ENCODE measurements at regions not wholly inside any gene's neighbourhood (a gene's known extent, or its start where the extent isn't known, plus 50 kb on each side); places are given as distances from the start of the nearest gene placed in this dataset.

- ATAC-seq (no peak), DNase-seq (ENCODE audit: low read depth, low spot score) (no peak), FAIRE-seq (no peak)
- no peaks in the 10 kb centered on the region for H3K9me3 ChIP-seq (replicated peaks; ENCODE audit: control insufficient read depth, insufficient read depth, low read length)
- intact Hi-C loops (cut with micrococcal nuclease; ENCODE audit: unreplicated experiment) (no loop called here), in situ Hi-C loops (cut with MboI) (no loop called here)
- RAD21 ChIA-PET (ENCODE audit: unreplicated experiment), result no interaction called here
- no peak for TF ChIP-seq NFIC (IDR thresholded peaks at IDR 0.05; ENCODE audit: low read depth, low read length)
- no peak for TF ChIP-seq BACH1 (IDR thresholded peaks at IDR 0.05; ENCODE audit: borderline replicate concordance)
- TF ChIP-seq NR2F1 (conservative IDR thresholded peaks at IDR 0.05), result no peak
- TF ChIP-seq NBN (IDR thresholded peaks at IDR 0.05), result no peak
- no peak for TF ChIP-seq PAX5 (IDR thresholded peaks at IDR 0.05; ENCODE audit: borderline replicate concordance, low read depth, low read length)
- no peak for TF ChIP-seq NFYA (IDR thresholded peaks at IDR 0.05; ENCODE audit: borderline replicate concordance, low read depth, low read length)
- TF ChIP-seq ZNF274 (IDR thresholded peaks at IDR 0.05; ENCODE audit: insufficient read depth, insufficient read length), result no peak
- TF ChIP-seq HDAC2 (IDR thresholded peaks at IDR 0.05), result no peak
- no peak for TF ChIP-seq SMC3 (IDR thresholded peaks at IDR 0.05; ENCODE audit: borderline replicate concordance, low read length)
- TF ChIP-seq CBFB (IDR thresholded peaks at IDR 0.05; ENCODE audit: low read depth), result no peak
- no peak for TF ChIP-seq PML (IDR thresholded peaks at IDR 0.05; ENCODE audit: low read length)
- TF ChIP-seq E4F1 (IDR thresholded peaks at IDR 0.05; ENCODE audit: borderline replicate concordance, partially characterized antibody), result no peak
- TF ChIP-seq ZZZ3 (IDR thresholded peaks at IDR 0.05; ENCODE audit: control insufficient read depth, insufficient read length, low read depth), result no peak
- TF ChIP-seq NR2C2 (IDR thresholded peaks at IDR 0.05; ENCODE audit: borderline replicate concordance, control insufficient read depth, insufficient read length, low read depth), result no peak
- no peak for TF ChIP-seq SREBF1 (IDR thresholded peaks at IDR 0.05; ENCODE audit: low read length)
- no peak for TF ChIP-seq NFXL1 (IDR thresholded peaks at IDR 0.05; ENCODE audit: borderline replicate concordance)
- TF ChIP-seq BCL3 (IDR thresholded peaks at IDR 0.05; ENCODE audit: borderline replicate concordance, insufficient read depth, low read depth, low read length, poor library complexity, severe bottlenecking), result no peak
- TF ChIP-seq ZSCAN29 (IDR thresholded peaks at IDR 0.05), result no peak
- TF ChIP-seq TCF12 (IDR thresholded peaks at IDR 0.05; ENCODE audit: low read depth, low read length), result no peak
- TF ChIP-seq MYB (IDR thresholded peaks at IDR 0.05; ENCODE audit: borderline replicate concordance, low read depth, low read length), result no peak
- SMC1A ChIA-PET (ENCODE audit: uncharacterized antibody, unreplicated experiment), result no interaction called here
- no peak overlapping the region for H3K4me3 ChIP-seq
- H2AFZ ChIP-seq (ENCODE audit: control insufficient read depth, low read depth, low read length), result no peak overlapping the region
- CTCF ChIA-PET, result no interaction called here
- 44% methylated on average over 5 of the region's 5 CpGs for WGBS (ENCODE audit: insufficient coverage, insufficient replicate concordance, low lambda C conversion rate, missing lambda C conversion rate)
- no peaks in the 10 kb centered on the region for H3K4me1 ChIP-seq (ENCODE audit: control insufficient read depth, insufficient read depth, low read length)
- POLR2A ChIA-PET, result no interaction called here
- no peaks in the 10 kb centered on the region for H3K79me2 ChIP-seq (ENCODE audit: control insufficient read depth, insufficient read depth, low read length)
- no peak overlapping the region for H3K4me2 ChIP-seq (ENCODE audit: control insufficient read depth, insufficient read depth)
- no peaks in the 10 kb centered on the region; a peak in 2 of 4 replicates for H3K27me3 ChIP-seq (replicated peaks in 1 of 2; ENCODE audit: control insufficient read depth in 2 of 2, insufficient read depth in 2 of 2, low read length in 1 of 2)
- H3K36me3 ChIP-seq (ENCODE audit: control insufficient read depth in 2 of 2, insufficient read depth in 2 of 2, low read length in 1 of 2), result no peaks in the 10 kb centered on the region
- H3K27ac ChIP-seq (ENCODE audit: control insufficient read depth, insufficient read depth), result no peak overlapping the region
- BruUV-seq (replicated peaks), result no TSS peak
- H3K9ac ChIP-seq (ENCODE audit: control insufficient read depth, insufficient read depth, low read length), result no peak overlapping the region
- no peaks in the 10 kb centered on the region for H4K20me1 ChIP-seq (ENCODE audit: control insufficient read depth, insufficient read depth)
Measured at GRCh38 chr17:34009912-34010311, 245.2 kb upstream of the CCL2 start.

Measured in GM12878 (cell line).